Stomach (tissue), 4 donors: ENCODE measurements at regions not wholly inside any gene's neighbourhood (a gene's known extent, or its start where the extent isn't known, plus 50 kb on each side); places are given as distances from the start of the nearest gene placed in this dataset.

ENCODE experiments used
- CTCF ChIP-seq, 7 experiments: fragments of 450-650 bp in 4 of 7; fragments of 200-600 bp in 3 of 7; sonication (generic) in 3 of 7; IDR thresholded peaks; one replicate each; pipeline ENCODE4 v1.5.1; 2016 to 2019; ENCODE audit warnings: antibody characterized with exemption in 7 of 7, control low read depth in 2 of 7, mild to moderate bottlenecking in 1 of 7
- EP300 ChIP-seq: sonication (generic); formaldehyde crosslinking; IDR thresholded peaks from one replicate; pipeline ENCODE4 v1.6.1; 2017; ENCODE audit warnings: antibody characterized with exemption
- POLR2A ChIP-seq, 4 donors: fragments of 450-650 bp; IDR thresholded peaks; one replicate each; pipeline ENCODE4 v1.6.1; 2016; ENCODE audit warnings: antibody characterized with exemption in 4 of 4, control low read depth in 2 of 4, mild to moderate bottlenecking in 1 of 4, moderate library complexity in 1 of 4

- TF ChIP-seq CTCF (IDR thresholded peaks at IDR 0.05) (no peak), POLR2A (IDR thresholded peaks at IDR 0.05) (no peak), EP300 (no peak)
These were observed 272.6 kb downstream of the FOXG1 start for GRCh38 chr14:29039171-29039570.
